Ammon's horn (tissue), 1 donor: ENCODE measurements at regions not wholly inside any gene's neighbourhood (a gene's known extent, or its start where the extent isn't known, plus 50 kb on each side); places are given as distances from the start of the nearest gene placed in this dataset.
"Not testable (repeated sequence)": the region's sequence is repeated elsewhere in the genome, so short reads cannot be mapped to it uniquely, and the experiment has no call there.

Experiments used
- DNase-seq: peaks from one replicate; pipeline ENCODE4 v3.0.0-alpha.2; 2016; ENCODE audit warnings: low spot score

DNA sequence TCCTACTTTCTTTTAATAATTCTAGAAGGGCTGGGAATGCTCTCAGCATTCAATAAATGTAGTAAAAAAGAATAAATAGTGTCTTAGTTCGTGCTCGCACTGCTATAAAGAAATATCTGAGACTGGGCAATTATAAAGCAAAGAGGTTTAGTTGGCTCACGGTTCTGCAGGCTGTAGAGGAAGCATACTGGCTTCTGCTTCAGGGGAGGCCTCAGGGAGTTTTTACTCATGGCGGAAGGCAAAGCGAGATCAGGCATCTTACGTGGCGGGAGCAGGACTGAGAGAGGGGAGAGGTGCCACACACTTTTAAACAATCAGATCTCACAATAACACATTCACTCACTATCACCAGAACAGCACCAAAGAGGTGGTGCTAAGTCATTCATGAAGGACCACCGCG is 103.0 kb upstream of the UBE2E2 start:
- DNase-seq, result no peak

DNA sequence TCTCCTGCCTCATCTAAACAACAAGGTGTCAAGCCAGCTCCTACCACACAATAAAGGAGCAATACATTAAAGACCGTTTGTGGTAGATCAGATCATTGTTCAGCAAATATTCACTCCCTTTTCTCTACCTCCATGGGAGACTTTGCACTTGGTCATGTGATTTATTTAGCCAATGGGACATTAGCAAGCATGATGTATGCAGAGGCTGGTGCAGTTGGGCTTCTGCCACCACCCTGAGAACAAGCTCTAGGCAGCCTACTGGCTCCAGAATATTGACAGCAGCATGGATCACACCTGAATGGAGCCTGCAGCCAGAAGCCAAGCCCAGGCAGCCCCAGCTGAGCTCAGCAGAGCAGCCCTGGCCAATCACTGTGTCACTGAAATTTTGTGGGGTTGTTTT is 99.4 kb upstream of the UBE2E2 start:
- DNase-seq, result no peak

DNA sequence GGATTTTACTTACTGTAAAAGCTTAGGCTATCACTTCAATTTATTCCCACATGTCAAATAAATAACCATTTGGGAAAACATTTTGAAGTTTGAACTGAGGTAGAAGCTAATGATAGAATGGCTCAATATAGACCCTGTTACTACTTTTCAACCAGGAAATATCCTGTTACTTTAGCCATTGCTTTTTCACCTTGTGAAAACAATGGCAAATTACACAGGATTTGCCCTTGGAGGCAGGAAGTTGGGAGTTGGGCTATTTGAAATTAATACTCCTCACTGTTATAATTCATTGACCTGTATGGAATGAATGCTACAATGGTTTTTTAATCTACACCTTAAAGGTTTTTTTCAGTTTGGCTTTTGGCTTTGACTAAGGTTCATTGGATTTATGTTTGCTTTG is 98.1 kb upstream of the UBE2E2 start:
- DNase-seq, result no peak

DNA sequence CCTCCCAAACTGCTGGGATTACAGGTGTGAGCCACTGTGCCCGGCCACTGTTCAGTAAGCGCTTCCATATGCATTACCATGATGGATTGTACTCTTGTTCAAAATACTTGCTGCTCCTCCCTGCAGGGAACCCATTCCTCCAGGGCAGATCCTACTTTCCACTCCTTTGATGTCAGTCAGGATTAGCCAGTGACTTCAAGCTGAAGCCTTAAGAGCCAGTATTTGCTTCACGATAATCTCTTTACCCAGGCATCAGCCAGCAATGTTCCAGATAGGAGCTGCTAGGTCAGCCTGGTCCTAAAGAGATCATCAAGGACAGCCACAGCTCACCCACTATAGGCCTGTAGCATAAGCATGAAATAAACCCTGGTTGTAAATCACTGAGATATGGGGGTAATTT is 96.5 kb upstream of the UBE2E2 start:
- no peak for DNase-seq

DNA sequence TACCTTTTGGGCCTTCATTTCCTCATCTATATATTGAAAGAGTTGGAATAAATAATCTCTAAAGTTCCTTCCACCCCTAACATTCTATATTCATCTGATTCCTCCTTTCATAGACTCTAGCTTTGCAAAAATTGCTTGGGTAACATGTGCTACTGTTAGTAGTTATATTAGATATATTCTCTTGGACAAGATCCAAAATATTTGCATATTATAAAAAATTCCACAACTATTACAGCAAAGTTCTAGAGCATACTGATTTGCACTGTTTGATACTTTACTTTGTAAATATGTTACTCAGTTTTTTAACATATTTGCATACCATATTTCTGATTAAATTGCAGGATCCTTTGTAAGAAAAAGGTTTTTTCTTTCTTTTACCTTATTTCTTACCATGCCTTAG is 95.9 kb upstream of the UBE2E2 start:
- no peak for DNase-seq

DNA sequence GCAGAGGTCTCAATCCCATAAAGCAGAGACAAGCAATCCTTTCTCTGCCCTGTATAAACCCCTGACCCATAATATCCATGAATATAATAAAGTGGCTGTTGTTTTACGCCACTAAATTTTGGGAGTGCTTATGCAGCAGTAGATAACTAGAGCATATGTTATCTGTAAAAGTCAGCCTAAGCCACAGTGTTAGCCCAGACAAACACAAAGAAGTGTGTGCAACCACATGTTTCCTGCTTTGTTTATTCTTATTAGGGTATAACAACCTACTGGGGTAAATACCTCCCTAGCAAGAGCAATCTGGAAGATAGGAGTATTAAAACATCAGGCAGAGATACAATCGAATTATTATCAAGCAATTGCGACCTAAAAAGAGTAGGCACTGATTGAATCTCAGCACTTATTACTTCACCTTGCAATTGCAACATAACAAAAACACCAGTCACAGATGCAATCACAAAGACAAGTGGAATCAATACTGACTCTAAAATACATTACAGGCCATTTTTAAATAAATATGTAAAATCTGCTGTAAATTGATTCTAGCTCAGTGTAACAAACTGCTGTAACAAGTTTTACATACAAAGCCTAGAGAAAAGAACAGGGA is 94.6 kb upstream of the UBE2E2 start:
- no peak for DNase-seq

DNA sequence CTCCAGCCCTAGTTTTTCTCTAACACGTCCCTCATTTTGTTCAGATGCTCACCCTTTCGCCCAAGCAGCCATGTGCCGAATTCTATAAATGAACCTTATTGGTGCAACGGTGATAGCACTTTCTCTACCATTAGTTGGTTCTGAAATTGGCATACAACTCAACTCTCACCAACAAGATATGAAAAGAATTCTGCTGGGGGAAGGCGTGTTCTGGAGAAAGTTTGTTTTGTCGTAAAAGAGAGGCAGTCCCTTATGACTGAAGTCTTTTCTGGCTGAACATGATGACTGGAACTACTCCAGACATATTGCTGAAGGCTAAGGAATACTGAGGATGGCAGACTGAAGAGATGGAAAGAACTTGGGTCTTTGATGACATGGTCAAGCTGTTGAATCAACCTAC is 91.8 kb upstream of the UBE2E2 start:
- DNase-seq, result no peak

DNA sequence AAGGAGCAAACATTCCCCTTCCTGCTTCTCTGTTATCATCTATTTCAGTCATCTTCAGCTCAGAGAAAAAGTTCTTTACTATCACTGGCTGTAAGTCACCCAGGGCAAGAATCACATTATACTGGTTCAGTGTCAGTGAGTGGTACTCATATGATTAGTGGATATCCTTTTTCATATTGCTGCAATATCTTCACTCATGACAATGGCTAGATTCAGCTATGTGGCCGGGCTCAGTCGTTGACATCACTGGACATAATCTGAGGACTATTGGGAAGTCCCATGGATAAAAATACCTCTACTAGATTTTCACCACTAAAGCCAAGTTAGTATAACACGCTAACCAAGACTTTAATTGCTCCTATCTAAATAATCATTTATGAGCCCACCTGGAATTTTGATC is 91.3 kb upstream of the UBE2E2 start:
- DNase-seq, result no peak

DNA sequence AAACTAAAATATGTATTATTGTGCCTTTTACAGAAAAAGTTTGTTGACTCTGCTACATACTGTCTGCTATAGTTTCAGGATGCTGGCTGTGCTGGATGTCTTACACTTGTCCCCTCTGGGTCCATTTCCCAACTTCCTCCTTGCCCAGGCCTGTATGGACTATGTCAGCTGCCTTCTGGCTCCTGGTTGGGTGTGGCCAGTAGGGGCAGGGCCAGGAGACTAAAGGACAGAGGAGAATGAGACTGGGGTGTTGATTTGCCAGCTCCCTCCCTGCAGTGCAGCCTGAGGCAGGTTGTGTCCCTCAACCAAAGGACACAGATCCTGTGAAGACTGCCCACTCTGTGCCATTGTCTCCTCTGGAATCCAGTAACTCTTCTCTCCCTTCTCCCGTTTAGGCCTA is 90.6 kb upstream of the UBE2E2 start:
- DNase-seq, result no peak

DNA sequence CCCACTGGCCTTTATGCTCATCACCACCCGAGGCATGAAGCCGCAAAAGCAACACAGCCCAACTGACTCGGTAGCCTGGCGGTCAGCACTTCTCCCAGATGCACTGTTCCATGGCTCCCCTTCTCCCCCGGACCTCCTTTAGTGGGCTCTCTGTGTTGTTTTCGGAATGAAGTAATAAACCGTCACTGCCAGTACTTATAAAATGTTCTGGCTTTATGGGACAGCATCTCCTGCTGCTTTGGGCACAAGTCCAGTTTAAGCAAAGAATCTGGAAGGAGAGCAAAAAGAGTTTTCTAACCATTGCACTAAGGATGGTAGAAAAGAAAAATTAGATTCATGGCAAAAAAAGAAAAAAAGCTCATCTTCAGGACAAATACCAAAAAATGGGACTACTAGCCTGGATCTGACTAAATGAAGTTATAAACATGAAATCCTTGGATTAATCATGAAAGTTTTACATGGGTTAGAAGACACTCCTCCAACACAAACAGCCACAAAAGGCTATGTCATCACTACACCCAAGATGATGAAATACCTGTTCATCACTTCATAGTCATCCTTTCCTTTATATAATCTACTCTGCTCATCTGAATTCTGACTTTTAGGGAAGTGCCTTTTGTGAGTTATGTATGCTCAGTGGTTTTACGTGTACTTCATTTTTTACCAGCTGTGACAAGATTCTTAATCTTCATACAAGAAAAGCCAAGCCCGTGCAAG is 89.5 kb upstream of the UBE2E2 start:
- DNase-seq, result peak; percentile 3

DNA sequence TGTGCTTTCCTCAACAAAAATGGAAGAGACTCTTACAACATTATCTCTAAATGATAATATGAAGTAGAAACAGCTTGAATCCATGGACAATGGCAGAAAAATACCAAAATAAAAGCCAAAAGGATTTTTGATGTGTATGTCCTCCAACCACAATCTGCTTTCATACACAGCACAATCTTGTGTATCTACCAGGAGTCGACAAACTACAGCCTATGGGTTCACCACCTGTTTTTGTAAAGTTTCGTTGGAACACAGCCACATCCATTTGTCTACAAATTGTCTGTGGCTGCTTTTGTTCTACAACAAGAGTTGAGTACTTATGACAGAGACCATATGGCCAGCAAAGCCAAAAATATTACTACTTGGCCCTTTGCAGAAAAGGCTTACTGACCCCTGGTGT is 88.7 kb upstream of the UBE2E2 start:
- no peak for DNase-seq

DNA sequence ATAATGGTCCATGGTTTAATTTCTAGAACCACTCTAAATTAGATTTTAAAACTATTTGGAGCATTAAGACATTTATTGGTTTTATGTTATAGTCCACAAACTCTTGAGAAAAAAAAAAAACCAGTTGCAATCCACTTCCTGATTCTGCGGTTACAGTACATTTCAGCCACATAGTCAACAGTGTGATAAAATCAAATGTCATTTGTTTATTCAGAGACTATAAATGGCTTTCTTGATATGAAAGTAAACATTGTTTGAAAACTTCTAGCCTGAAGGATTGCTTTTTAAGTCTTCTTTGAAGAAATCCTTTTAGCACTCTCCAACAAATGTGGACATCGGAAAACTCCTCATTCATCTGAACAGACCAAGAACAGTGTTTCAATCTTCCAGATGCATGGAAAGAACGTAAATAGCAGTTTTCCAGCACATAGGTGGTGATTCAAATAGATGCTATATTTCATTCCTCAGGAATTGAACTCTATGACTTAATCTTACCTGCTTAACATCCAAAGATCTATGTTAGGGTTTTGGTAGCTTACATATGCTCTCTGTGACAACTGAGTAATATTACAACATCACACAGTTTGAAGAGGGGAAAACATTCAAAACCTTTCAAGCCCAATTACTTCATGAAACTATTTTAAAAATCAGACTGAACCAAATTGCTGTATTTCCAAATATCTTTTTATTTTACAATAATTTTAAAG is 87.8 kb upstream of the UBE2E2 start:
- no peak for DNase-seq

DNA sequence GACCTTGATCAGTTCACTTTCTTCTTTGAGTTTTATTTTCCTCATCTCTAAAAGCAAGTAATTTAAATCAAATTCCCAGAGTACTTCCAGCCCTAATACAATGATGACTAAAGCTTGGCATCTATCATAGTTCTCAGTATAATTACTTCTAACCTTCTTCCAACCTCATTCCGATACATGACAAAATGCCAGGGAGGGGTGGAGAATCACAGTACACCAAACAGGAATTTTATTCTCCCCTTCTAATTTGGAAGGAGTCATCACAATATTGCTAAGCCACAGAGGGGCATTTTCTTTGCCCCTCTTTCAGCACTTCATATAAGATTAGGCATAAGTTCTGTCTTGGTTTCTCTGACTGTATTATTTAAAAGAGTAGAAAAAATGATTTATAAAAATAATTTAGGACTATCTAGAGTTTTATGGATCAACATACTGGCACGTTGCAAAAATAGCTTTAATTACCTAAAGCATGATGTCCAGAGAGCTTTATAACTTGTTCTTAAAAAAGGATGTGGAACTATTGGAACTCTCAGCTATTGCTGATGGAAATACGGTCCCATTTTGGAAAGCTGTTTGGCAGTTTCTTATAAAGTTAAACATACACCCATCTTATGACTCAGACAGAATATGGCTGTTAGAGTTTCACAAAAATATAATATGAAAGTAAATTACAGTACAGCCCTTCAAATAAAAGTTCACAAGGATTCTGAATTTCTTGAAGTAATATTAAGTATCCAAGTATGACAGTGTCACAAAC is 86.9 kb upstream of the UBE2E2 start:
- no peak for DNase-seq

DNA sequence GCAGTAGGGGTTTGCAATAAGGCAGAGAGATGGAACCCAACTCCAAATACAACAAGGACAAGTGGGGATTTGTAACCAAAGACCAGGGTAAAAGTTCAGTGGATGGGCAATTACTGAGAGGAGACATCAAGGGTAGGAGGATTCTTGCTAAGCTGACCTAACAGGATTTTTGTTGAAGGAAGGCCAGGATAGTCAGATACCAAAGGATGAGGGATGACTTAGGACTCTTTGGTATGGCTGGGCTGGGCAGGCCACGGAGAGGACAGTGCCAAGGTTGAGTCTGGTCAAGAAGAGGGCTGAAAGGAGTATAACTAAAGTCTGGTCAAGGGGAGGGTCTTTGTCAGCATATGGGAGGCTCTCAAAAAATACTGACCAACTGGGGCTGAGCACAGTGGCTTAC is 85.3 kb upstream of the UBE2E2 start:
- DNase-seq, result no peak

DNA sequence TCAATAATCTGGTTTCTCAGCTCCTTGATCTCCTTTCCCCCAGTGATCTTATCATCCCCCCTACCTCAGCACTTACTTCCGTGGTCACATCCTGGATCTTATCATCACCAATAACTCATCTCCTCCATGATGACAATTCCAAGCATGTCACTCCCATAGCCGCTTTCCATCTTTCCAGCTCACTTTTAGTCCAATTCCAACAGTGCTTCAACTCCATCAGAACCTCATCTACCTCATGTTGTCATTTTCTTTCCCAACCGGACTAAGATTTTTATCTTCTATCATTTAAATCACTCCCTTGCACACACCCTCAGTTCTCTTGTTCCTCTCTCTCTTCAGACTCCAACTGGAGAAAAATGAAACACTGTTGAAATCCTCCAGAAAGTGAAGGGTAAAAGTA is 75.9 kb upstream of the UBE2E2 start:
- DNase-seq, result no peak

DNA sequence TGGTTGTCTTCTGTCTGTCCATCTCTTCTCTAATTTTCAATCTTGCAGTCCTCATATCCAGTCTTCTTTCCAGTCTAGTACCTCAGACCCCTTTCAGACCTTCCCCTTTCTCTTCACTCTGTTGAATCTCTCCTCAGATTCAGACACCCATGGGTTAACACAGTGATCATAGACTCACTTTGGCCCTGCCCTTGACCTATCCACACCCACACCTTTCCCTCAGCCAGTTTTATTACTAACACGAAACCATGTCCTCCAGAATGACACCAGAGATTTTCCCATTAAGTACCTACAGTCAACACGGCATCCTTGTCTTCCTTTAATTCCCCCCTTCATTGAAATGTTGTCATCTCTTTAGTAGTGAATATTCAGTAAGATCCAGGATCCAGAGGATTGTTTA is 74.5 kb upstream of the UBE2E2 start:
- DNase-seq, result no peak

DNA sequence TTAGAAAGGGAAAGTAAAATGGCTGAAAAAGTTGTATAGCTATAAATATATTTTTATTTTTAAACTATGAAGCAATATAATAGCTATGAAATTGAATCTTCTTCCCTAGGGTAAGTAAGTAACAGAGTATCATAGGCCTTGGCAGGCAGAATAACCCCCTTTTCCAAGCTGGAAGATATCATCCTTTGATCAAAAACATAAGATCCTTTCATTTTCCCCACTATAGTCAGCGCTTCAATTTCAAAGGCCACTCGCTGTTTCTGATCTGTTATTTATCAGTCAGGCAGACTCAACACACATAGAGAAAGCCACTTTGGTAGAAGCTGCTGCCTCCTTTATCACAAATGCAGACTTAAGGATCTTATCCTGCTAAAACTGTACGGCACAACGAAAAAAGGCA is 74.0 kb upstream of the UBE2E2 start:
- no peak for DNase-seq

DNA sequence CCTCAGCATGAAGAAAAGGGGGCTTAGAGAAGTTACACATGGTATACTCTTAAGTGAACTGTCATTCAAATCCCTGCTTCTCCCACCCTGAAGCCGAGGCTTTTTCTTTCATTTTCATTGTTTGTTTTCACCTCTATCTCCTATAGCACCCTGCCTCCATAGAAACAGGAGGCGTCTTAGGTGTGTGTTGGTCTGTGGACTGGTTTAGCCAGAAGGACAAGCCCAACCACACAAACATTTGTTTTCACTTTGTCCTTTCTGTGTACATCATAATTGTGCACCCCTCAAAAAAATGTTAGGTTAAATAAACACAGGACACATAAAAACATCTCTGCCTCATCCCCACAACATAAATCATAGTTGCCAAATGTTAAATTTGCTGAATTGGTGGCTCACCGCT is 73.3 kb upstream of the UBE2E2 start:
- no peak for DNase-seq

DNA sequence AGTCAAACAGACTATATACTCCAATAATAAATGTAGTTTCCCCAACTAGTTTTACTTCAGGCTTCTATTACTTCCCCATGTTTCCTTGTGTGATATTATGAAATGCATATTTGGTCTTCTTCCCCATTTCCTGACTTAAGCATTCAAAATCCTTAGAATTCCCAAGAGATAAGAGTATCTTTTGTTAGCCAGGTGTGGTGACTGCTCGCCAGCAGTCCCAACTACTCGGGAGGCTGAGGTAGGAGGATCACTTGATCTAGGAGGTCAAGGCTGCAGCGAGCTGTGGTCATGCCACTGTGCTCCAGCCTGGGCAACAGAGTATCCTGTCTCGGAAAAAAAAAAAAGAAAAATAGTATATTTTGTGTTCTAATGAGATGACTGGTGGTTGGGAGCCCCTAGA is 72.7 kb upstream of the UBE2E2 start:
- DNase-seq, result no peak

DNA sequence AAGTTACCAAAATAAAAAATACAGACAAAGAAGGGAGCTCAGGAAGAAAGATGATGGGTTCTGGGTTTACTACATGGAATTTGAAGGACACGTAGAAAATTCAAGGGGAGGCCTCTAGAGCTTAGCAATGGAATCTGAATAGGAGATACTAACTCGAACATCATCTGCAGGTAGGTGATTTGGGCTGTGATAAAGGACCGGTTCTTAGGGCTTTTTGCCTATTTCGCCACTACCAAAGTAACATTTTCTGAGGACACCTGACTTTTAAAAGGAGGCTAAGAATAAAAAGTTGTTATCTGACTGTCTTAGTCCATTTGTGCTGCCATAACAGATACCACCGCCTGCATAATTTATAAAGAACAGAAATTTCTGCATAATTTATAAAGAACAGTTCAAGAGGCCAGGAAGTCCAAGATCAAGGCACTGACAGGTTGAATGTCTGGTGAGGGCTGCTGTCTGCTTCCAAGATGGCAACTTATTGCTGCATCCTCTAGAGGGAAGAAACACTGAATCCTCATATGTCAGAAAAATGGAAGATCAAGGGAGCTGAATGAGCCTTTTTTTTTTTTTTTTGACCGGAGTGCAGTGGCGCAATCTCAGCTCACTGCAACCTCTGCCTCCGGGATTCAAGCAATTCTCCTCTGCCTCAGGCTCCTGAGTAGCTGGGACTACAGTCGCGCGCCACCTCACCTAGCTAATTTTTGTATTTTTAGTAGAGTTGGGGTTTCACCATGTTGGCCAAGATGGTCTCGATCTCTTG is 67.9 kb upstream of the UBE2E2 start:
- no peak for DNase-seq

DNA sequence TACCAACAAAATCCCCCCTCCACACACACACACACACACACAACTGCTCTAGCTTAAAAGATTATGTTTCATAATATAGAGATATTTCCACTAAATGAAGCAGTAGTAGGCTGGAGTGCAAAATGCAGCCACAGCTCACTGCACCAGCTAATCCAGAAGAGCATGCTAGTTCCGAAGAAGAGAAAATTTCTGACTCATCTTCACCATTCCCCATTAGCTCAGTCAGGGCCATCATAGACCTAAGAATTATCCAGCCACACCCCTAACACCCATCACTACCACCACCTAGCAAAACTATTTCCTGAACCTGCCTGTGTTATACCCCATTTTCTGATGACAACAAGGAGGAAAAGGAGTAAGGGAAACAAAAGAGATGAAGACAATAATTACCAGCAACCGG is 67.1 kb upstream of the UBE2E2 start:
- no peak for DNase-seq

DNA sequence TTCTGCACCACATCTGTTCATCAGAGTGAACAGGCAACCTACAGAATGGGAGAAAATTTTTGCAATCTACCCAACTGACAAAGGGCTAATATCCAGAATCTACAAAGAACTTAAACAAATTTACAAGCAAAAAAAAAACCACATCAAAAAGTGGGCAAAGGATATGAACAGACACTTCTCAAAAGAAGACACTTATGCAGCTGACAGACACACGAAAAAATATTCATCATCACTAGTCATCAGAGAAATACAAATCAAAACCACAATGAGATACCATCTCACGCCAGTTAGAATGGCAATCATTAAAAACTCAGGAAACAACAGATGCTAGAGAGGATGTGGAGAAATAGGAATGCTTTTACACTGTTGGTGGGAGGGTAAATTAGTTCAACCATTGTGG is 59.1 kb upstream of the UBE2E2 start:
- DNase-seq, result not testable (repeated sequence)
